ENCODE measurements at regions not wholly inside any gene's neighbourhood (a gene's known extent, or its start where the extent isn't known, plus 50 kb on each side); places are given as distances from the start of the nearest gene placed in this dataset.

DNA sequence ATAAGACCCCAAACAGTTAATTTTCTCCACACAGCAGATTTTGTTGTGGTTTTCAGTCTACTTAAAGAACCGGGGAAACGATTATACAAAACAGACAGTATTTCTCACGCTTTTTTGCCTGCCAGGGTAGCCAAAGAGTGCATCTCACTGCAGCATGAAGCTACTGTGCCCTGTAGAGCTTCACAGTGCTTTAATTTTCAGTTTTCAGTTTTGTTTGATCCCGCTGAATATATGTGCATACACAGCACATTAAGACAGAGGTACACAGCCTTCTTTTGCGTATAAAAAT, 215.0 kb downstream of the TEX29 start:
- TF ChIP-seq, protein P1, sequence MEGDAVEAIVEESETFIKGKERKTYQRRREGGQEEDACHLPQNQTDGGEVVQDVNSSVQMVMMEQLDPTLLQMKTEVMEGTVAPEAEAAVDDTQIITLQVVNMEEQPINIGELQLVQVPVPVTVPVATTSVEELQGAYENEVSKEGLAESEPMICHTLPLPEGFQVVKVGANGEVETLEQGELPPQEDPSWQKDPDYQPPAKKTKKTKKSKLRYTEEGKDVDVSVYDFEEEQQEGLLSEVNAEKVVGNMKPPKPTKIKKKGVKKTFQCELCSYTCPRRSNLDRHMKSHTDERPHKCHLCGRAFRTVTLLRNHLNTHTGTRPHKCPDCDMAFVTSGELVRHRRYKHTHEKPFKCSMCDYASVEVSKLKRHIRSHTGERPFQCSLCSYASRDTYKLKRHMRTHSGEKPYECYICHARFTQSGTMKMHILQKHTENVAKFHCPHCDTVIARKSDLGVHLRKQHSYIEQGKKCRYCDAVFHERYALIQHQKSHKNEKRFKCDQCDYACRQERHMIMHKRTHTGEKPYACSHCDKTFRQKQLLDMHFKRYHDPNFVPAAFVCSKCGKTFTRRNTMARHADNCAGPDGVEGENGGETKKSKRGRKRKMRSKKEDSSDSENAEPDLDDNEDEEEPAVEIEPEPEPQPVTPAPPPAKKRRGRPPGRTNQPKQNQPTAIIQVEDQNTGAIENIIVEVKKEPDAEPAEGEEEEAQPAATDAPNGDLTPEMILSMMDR (IDR thresholded peaks at IDR 0.05 in 8 of 11, conservative IDR thresholded peaks at IDR 0.05 in 3 of 11): no peak
- TF ChIP-seq POLR2A (IDR thresholded peaks at IDR 0.05) (no peak), POLR2AphosphoS5 (IDR thresholded peaks at IDR 0.05) (no peak)

All from spleen (tissue), 7 donors.